UCSD-AML1 (cell line): ENCODE measurements at regions not wholly inside any gene's neighbourhood (a gene's known extent, or its start where the extent isn't known, plus 50 kb on each side); places are given as distances from the start of the nearest gene placed in this dataset.

Experiments used
- DNase-seq: peaks from one replicate; lab custom pipeline; 2025; ENCODE audit not compliant: unreplicated experiment; lab: John Stamatoyannopoulos, UW

- DNase-seq = no peak
Observed at GRCh38 chr15:37253877-37254276, 153.5 kb upstream of the MEIS2 start.

- DNase-seq = no peak
Observed at GRCh38 chr15:37260255-37260654, 159.9 kb upstream of the MEIS2 start.

- no peak for DNase-seq
Observed at GRCh38 chr15:37261685-37262084, 161.3 kb upstream of the MEIS2 start.

DNA sequence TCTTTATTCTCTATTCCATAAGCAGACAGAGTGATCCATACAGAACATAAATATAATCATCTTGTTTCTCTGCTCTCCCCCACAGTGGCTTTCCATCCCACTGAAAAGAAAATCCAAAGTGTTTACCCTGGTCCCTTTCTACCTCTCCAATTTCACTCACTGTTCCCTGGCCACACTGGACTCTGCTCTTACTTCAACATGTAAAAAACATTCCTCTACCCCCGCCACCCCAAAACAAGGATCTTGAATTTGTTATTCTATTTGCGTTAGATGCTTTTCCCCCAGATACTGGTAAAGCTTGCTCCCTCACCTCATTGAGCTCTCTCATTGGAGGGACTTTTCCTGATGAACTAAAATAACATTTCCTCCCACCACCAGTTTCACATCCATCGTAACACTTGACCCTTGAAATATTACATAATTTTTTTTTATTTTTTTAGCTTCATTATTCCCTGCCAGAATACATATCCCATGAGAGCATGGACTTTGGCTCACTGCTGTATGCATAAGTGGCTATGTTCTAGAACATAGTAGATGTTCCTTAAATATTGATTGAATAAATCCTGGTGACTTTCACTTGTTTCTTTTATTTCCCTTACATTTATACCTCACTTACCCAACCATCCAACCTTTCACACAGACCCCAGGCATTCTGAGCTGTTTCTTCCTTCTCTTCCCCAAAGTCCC is 162.7 kb upstream of the MEIS2 start:
- DNase-seq = no peak

DNA sequence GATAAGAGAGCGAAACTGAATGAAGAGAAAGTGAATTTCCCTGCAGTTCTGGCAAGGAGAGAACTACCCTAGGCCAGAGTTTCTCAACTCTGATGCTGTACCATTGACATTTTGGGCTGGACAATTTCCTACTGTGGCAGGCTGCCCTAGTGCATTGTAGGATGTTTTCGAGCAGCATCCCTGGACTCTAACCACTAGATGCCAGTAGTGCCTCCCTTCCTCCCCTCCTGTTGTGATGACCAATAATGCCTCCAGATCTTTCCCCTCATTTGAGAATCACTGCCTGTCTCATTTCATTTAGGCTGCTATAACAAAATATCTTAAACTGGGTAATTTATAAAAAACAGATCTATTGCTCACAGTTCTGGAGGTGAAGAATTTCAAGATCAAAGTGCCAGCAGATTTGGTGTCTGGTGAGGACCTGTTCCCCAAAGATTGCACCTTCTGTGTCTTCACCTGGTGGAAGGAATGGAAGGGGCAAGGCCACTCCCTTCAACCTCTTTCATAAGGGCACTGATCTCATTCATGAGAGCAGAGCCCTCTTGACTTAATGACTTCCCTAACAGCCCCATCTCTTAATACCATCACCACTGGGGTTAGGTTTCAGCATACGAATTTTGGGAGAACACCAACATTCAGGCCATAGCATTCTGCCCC is 188.9 kb upstream of the MEIS2 start:
- peak; percentile 17 for DNase-seq

DNA sequence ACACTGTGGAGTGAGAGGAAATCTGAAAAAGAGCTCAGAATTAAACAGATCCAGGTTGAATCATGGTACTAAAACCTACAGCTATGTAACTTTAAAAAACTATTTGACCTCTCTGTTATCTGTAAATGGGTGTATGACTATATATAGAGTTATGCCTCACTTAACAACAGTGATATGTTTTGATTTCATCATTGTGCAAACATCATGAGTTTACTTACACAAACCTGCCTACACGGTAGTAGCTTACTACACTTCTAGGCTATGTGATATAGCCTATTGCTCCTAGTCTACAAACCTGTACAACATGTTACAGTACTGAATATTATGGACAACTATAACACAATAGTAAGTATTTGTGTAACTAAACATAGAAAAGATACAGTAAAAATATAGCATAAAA is 191.6 kb upstream of the MEIS2 start:
- no peak for DNase-seq

DNA sequence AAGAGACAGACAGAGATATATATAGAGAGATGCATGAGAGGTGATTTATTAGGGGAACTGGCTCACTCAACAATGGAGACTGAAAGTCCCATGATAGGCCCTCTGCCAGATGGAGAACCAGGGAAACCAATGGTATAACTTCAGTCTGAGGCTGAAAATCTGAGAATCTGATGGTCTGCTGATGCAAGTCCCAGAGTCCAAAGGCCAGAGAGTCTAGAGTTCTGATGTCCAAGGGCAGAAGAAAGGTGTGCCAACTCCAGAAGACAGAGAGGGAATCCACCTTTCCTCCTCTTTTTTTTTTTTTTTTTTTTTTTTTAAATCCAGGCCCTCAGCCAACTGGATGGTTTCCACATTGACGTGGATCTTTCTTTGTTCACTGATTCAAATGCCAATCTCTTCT is 197.9 kb upstream of the MEIS2 start:
- DNase-seq = no peak

DNA sequence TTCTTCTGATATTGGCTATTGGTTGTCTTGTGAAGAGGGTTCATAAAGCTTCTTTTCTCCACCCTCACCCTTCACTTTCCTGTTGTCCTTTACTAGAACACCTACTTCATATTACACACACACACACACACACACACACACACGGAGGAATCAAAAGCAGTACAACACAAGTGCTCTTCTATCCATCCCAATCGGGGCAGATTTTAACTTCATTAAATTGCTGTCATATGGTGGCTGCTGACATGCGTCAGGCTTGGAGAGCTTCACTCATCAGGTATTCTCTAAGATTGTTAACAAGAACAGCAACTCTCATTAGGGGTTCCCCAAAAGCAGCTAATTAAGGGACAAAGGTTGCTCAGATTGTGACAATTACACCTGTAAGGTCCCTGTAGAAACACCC is 239.1 kb upstream of the MEIS2 start:
- no peak for DNase-seq

GRCh38 chr15:37339856-37340255 is 239.5 kb upstream of the MEIS2 start:
- DNase-seq = no peak

DNA sequence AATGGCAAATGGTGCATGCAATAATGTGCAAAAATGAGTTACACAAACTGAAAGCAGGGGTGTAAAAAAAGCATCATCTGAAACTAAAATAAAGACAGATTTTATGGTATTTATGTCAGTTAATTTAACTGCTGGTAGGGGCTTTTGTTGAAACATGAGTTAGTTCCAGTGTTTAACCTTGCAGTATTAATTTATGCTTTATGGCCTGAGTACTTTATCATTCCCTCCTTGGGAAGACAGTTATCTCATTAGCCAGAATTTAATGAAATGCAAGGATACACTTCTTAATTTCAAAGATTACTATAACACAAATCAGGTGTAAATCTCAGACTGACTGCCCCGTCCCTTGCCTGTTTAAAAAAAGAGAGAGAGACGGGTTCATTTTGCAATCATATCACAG is 240.1 kb upstream of the MEIS2 start:
- DNase-seq = no peak

DNA sequence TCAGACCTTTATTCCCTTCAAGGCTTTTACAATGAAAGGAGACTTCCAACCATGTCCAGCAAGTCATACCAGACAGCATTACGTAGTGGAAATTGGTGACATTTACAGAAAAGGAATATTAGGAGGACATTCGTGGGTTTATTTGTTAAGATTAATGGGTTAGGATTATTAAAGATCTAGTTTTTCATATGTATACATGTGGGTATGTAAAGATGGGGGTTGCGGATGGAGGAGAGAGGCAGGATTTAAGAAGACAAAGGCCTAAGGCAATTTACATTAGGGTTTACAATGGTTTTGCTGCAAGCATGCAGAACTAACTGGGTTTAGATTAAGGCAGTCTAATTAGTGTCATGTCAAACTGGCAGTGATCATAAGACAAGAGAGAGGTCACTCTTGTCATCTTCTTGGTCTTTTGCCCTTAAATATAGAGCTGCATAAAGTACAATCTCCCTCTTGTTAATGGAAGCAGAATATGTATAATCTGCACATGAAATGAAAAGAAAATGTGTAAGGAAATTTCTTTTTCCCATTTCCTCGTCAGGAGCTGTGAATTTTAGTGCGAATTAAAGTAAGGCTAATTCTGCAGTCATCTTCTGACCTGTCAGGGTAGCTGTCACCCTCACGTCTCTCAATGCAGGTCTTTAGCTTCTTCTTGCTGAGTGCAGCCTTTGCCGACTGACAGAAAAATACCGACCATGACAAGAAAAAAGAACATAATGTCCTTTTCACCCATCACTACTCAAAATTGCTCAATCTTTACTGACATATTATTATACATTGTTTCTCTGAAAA is 258.9 kb upstream of the MEIS2 start:
- DNase-seq = no peak

- no peak for DNase-seq
Observed at GRCh38 chr15:37359893-37360290, 259.5 kb upstream of the MEIS2 start.

DNA sequence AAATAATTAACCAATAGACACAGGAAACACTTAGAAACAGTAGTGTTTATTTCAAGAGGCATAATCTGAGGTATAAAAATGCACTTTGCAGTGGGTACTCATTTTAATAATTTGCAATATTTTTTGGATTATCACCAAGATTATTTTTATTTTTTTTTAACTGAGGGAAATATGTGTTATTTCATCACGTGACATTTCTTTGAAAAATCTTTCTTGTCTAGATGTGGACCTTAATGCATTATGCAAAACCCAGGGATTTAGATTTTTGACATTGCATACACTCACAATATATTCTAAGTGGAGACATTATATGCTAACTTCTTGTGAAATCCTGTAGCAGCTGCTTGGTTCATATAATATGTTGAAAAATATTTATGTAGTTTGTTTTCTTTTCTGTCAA is 260.4 kb upstream of the MEIS2 start:
- DNase-seq = no peak

DNA sequence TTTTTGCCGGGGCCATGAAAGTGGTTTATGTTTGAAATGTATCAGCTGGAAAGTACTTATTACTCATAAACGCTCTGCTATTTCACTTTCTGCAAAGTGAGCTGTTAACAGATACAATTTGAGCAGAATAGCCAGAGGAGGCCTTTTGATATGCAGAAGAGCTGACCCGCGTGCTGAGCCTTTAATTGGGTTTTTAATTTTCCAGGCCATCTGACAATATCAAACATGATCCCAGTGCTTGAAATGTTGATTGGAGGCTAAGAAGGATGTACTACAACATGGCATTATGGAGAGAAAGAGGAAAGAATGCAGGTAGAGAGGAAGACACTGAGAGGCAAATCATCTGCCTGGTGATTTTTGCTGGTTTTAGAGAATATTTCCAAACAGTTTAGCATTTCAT is 261.3 kb upstream of the MEIS2 start:
- no peak for DNase-seq

GRCh38 chr15:37362414-37362813 is 262.1 kb upstream of the MEIS2 start:
- no peak for DNase-seq

DNA sequence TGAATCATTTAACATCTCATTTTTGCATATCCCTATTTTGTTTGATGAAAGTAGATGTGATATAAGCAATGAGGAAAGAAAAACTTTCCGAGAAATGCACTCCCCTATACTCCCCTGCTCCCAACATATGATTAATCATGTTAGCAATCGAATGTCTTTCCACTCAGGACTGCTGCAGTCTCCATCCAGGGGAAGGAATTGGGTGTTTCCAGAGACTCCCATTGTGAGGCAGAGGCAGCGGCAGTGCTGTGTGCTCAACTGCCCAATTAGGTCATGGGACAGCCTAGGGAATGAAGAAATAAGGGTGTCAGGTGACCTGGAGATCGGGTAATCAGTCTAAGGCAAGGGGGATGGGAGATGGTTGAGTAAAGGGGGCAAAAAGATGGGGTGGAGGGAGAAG is 268.6 kb upstream of the MEIS2 start:
- DNase-seq = no peak

- DNase-seq = no peak
Observed at GRCh38 chr15:37370941-37371340, 270.6 kb upstream of the MEIS2 start.

GRCh38 chr15:37372064-37372463 is 271.7 kb upstream of the MEIS2 start:
- no peak for DNase-seq

DNA sequence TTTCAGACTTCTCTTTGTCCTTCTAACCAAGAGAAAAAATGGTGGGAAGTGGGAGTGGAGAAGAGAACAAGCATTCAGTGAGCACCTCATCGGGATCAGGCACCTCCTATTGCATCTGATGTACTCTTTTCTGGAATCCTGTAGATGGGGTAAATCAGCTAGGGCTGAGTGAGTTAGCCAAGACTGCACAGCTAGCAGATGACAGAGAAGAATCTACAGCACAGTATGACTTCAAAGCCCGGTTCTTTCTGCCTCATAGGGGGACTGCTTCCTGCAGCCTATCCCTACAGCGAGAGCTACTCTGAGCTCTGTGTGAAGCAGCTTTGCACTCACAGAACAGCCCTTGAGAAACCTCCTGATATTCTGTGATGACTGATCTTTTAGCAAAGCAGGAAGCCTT is 275.2 kb upstream of the MEIS2 start:
- DNase-seq = no peak

DNA sequence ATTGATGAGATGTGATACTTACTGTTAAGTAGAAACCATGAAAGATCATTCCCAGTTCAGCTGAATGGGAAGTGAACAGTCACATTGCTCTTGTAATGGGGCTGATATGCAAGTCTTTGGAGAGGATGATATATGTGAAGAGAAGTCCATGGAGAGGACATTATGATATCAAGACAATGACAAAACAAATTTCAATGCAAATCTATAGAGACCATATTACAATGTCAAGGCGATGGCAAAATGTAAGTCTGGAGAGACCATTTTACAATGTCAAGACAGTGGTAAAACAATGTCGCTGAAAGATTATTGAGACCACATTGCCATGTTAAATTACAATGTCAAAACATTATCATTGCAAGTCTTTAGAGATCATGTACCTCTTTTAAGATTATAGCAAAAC is 277.1 kb upstream of the MEIS2 start:
- DNase-seq = no peak

- no peak for DNase-seq
Observed at GRCh38 chr15:37394402-37395099, 294.2 kb upstream of the MEIS2 start.

- DNase-seq = no peak
Observed at GRCh38 chr15:37395100-37395468, 294.7 kb upstream of the MEIS2 start.
